Ammon's horn (tissue), 1 donor: ENCODE measurements at regions not wholly inside any gene's neighbourhood (a gene's known extent, or its start where the extent isn't known, plus 50 kb on each side); places are given as distances from the start of the nearest gene placed in this dataset.

ENCODE experiments used
- DNase-seq: peaks from one replicate; pipeline ENCODE4 v3.0.0-alpha.2; 2016; ENCODE audit warnings: low spot score

DNA sequence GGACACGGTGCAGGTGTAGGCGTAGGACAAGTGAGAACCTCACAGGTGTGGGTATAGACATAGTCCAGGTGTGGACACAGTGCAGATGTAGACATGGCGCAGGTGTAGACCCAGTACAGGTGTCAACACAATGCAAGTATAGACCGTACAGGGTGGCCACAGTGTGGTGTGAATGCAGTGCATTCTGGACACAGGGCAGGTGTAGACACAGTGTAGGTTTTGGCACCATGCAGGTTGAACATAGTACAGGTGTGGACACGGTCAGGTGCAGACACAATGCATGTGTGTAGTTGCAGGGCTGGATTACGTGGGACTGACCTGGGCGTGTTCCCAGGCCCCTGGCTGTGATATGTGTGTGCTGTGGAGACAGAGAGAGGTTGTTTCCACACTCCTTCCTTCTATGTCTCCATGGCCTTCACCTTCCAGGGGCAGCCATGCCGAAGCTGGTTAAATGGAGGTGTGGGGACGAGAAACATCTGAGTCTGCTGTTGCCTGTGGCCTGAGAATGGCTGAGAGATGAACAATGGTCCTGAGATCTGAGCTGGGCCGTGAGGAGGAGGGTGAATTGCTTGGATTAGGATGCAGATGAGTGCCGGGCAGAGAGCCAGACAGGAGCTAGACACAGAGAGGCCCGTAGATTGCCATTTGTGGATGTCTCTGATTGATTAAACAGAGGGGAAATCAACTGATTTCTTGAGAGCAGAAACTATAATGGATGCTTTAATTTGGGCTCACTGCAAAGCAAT, 343.9 kb upstream of the SHH start:
- DNase-seq: no peak

DNA sequence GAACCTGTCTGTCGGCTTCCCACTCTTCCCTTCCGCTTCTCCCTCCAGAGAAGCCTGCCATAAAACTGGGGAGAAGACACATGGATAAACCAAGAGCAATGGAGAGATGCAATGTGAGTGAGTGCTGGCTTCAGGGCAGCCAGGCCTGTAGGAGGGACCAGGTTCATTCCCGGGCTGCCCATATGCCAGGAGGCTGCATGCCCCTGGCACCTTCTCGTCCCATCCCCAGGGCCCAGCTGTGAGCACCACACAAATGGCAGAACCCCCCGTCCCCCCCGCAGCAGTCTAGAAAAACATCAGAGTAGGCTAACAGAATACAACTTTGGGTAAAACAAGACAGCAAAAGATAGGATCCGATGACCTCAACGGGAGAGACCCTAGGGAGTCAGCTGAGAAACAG, 341.3 kb upstream of the SHH start:
- DNase-seq: no peak

DNA sequence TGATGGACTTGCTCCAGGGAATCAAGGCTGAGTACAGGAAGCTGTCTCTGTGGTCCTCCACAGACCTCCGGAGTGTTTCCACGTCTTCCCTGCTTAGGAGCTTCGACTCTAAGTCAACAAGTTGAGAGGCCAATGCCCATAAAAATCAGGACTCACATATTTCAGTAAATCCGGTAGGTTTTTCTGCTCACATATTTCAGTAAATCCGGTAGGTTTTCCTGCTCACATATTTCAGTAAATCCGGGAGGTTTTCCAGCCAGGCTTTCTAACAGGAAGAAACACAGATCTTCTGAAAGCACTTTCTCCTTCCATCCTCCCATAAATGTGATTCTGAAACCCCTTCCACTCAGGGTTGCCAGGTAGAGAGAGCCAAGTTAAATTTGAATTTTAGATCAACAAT, 340.1 kb upstream of the SHH start:
- no peak for DNase-seq

DNA sequence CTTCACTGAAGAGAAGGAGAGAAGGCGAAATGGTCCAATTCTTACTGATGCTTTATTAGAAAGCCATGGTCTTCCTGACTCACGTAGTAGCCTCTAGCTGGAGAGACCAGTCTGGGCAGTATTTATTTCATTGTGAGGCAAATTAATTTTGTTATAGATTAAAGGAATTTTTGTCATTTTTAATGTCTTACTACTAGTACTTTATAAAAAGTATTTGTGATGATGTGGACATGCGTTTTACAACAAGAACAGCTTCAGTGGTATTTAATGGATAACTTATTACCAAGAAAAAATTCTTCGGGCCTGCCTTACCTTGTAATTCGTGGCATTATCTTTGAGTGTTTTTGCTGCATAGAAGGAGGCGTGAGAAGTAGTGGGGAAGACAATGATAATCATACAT, 339.4 kb upstream of the SHH start:
- no peak for DNase-seq

DNA sequence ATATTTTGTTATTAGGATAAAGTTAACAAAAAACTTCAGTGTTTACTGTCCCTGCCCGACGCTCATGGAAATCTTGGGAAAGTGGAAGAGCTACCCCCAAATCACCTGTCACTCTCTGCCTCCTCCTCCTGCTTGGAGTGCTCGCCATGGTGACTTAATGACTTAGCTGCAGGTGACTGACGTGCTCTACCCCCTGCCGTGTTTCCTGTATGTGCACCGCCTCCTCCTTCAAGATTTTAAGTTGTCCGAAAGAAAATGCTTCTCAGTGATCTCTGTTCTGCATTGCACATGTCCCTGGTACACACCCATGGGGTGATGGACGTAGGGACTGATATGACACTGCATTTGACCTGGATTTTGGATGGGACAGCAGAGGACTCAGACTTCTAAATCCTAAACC, 338.8 kb upstream of the SHH start:
- DNase-seq: no peak

DNA sequence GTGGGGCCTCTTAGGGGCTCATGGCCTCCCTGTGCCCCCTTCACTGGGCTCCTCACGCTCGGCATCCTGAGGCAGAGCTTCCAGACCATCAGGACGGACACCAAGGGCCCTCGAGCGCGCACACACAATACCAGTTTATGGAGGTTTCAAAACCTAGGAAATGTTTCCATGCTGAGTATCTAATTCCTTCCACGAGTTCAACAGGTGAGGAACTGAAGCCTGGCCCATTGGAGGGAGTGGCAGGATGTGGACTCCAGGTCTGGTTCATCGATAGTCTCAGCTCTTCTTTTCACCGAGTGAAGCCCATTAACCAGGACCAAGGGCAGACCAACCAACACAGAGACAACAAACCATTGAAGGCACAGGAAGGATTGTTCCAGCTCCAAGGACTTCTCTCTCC, 336.7 kb upstream of the SHH start:
- no peak for DNase-seq

DNA sequence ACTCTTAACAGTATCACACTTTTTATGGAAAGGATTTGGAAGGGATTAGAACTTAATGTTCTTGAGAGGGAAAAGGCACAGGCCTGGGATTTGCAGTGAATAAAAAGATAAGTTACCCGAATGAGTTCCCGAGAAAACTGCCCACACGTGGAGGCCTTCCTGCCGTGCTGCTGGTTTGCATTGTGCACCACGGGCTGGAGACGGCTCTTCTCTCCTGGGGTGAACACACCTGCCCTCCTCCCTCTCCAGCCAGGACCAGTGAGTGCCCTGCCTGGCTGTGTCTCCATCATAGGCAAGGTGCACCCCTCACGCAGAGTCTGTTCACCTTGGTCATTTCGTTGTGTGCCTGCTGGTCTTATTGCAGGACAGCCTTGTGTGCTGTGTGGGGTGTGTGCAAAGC, 336.3 kb upstream of the SHH start:
- DNase-seq: no peak

DNA sequence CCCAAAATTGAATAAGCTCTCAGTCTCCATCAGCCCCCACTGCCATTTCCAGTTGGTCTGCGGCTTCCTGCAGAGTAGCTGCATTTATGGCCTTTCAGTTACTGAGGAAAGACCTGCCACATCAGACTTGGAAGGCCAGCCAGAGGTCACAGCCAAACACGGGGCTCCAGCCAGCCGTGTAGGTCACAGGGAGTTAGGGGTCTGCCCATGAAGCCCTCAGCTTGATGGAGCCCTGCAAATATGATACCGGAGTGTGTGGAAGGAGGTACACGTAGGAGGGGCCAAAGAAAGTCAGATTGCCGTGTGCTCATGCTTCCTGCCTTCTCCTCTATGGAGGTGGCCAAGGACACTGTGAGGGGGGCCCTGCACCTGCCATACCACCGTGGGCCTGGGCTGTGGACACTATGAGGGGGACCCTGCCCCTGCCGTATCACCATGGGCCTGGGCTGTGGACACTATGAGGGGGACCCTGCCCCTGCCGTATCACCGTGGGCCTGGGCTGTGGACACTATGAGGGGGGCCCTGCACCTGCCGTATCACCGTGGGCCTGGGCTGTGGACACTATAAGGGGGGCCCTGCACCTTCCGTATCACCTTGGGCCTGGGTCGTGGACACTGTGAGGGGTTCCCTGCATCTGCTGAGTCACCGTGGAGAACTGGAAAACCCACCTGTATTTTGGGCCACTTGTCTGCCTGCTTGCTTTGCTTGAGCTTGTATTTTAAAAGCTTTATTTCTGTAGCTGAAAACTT, 335.7 kb upstream of the SHH start:
- DNase-seq: no peak

DNA sequence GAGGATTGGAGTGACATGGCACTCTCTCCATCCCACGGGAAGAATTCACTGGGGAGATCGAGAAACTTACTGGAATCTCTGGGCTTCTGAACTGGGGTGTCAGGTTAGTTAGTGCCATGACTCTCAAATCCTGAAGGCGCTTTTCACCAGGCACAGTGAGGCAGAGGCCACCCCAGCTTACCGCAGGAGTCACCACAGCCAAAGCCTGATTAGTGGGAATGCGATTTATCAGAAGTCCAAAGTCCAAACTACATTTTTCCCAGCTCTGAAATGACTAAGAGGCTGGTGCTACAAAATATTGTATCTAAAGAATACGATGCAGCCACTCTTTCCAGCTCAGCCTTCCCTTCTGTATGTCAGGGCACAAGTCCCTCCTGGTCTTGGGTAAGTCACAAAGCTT, 334.8 kb upstream of the SHH start:
- DNase-seq: no peak

DNA sequence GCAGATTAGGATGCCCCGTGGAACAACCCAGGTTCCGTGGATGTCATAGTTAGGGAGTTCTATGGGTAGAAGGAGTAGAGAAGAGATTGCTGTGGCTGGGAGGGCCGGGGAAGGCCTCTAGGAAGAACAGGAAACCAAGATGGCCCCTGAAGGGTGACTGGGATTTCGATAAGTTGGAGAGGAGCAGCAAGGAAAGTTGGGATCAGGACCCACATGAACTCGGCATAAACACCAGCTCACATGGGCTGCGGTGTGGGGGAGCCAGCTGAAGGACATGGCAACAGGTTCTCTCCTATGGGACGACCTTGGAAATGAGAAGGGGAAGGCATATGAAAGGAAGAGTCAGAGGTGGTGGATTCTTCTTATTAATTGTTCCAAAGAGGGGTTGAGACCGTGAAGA, 333.7 kb upstream of the SHH start:
- DNase-seq: no peak

DNA sequence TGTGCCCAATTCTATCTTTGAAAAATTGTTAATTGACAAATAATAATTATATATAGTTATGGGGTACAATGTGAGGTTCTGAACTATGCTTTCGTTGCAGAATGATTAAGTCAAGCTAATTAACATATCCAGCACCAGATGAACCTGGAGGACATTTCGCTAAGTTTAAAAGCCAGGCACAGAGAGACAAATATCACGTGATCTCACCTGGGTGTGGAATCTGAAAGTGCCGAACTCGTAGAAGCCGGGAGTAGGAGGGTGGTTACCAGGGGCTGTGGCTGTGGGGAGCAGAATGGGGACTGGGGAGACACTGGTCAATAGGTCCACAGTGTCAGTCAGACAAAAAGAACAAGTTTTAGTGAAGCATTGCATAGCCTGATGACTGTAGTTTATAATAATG, 332.9 kb upstream of the SHH start:
- DNase-seq: no peak

DNA sequence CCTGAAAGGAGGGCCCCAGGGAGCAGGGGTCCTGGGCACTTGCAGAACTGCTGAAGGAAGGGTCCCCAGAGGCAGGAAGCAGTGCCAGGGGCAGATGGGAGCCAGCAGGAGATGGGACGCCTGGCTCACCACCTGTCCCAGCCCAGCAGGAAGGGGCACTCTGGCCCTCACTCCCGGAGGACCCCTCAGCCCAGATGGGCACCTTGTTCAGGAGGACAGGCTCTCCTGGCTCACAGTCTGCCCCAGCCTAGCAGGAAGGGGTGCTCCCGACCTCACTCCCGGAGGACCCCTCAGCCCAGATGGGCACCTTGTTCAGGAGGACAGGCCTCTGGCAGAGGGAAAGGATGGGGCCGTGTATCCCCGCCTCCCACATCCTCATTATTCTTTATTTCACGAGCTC, 331.4 kb upstream of the SHH start:
- DNase-seq: no peak

DNA sequence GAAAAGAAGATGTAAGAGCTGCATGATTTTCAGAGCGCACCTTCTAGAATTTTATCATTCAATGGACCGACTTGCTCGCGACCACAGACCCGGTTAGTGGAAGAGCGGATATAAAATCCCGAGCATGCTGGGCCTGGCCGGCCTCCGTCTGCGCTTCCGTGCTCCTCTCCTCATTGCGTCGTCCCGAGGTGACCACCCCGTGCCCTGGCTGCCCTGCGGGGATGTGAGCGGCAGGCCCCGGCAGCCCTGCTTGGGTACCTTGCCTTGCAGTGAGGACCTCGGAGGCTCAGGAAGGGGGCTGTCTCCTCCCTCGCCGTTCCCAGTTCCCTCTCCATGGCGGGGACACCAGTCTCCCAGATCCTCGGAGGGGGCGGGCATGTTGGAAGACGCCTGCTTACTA, 330.9 kb upstream of the SHH start:
- DNase-seq: no peak

DNA sequence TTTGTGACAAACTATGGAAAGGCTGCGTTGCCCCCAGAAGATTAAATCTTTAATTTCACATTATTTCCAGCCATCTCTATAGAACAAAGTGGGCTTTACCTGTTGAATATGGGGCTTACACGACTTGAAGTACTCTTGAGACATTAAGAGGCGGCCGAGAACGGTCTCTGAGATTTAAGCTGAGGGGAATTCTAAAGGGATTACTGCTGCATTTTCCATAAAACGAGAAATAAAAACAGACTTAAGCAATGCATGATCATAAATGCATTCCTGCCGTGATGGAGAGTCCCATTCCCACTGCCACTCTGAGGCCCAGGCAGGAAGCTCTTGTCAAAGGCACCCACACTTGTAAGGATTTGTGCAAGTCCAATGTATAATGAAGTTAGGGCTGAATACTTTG, 329.7 kb upstream of the SHH start:
- DNase-seq: no peak

DNA sequence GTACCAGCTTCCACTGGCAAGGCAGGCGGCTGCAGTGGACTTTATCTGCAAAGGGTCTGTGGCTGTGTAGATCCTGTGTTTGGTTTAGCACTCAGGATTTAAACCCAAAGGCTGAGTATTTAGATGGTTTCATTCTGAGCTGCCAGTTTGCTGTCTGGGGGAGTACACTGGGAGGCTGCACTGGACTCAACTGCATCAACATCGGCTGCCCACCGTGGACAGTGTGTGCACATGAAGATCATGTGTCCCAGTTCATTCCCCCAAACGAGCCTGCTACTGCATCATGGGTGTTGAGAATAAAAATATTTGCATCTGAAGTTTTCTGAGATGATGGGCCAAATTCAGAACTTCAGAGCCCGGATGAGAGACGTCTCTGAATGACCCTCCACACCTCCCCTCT, 328.6 kb upstream of the SHH start:
- DNase-seq: no peak

DNA sequence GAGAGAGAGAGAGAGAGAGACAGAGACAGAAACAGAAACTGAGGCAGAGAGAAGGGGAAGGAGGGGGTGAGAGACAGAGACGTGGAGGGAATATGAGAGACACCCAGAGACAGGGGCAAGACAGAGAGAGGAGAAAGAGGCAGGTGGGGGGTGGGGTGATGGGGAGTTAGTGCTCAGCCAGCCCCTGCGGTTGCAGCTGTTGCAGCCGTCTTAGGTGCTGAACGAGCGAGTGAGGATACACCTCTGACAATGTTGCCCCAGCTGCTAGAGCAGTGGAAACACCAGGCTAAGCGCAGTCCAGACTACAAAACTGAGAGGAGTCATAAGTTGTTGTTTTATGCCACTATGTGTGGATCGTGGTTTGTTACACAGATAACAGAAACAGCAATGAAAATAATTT, 328.2 kb upstream of the SHH start:
- no peak for DNase-seq

DNA sequence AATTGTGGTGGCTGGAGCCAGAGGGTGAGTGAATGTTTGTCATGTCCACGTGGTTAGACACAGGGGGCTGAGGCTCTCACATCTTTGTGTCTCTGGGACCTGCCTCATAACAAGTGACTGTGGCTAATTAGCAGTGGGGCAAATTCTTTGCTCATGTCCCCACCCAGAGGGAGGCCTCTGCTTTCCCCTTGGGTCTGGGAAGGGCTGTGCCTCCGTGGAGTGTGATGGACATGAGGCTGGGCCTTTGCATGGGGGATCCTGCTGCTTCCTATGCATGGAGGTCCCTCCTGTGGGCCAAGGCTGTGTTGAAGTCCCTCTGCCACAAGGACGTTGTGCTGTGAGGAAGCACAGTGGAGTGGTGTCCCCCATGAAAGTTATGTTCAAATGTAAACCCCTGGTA, 327.4 kb upstream of the SHH start:
- no peak for DNase-seq

DNA sequence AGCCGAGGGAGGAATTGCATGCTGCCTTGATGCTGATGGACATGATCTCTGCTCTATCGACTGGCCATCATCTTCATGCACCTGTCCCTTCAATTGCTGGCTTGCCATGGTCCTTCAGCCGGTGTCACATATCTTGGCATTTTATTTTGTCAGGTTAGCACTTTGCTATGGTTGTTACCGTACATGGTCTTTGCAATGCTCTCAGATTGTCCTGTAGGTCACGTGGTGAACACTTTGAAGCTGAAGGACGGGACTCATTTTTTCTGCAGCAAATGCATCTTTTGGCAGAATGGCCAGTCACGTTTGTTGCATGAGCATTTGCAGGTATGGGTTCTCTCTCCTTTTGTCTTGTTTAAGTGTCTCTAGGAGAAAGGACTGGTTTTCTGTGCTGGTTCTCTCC, 326.8 kb upstream of the SHH start:
- DNase-seq: no peak

DNA sequence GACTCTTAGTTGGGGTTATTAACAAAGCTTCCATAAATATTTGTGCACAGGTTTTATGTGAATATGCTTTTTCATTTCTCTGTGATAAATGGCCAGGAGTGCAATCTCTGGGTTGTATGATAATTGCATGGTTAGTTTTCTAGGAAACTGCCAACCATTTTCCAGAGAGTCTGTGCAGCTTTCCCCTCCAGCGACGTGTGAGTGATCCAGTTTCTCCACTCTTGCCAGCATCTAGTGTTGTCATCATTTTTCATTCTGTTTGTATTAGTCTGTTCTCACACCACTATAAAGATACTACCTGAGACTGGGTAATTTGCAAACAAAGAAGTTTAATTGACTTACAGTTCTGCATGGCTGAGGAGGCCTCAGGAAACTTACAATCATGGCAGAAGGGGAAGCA, 319.6 kb upstream of the SHH start:
- no peak for DNase-seq

DNA sequence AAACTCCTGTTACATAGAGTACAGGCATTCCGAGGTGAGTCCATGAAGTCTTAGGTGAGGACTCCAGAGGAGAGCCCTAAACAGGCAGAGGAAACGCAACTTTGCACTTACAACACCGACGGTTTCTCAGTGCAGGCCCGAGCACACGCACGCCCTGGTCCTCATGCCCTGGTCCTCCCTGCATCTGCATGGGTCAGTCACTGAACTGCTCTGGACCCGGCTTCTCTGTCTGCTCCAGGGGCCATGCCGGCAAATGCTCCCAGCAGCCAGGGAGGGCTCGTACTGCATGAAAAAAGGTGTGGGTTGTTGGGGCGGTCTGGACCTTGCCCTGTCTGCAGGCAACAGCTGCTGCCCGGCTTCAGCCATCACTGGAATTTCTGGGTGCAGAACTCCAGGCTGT, 317.3 kb upstream of the SHH start:
- DNase-seq: no peak

DNA sequence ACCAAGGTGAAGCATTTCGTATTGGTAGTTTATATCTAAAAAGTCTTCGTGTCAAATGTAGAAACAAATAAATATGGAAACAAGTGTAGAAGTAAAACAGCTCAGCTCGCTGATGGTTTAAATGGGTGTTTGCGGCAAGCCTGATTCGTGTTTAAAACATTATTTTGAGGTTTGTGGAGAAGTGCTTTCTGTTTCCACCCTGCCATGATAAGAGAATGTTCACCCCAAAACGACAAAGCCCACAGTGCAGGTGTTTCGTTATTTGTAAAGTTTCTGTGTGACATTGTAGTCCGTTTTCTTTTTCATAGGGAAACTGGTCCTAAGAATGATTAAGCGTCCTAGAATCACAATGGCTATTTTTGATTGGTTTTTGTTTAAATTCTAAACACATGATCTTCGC, 316.2 kb upstream of the SHH start:
- DNase-seq: no peak

DNA sequence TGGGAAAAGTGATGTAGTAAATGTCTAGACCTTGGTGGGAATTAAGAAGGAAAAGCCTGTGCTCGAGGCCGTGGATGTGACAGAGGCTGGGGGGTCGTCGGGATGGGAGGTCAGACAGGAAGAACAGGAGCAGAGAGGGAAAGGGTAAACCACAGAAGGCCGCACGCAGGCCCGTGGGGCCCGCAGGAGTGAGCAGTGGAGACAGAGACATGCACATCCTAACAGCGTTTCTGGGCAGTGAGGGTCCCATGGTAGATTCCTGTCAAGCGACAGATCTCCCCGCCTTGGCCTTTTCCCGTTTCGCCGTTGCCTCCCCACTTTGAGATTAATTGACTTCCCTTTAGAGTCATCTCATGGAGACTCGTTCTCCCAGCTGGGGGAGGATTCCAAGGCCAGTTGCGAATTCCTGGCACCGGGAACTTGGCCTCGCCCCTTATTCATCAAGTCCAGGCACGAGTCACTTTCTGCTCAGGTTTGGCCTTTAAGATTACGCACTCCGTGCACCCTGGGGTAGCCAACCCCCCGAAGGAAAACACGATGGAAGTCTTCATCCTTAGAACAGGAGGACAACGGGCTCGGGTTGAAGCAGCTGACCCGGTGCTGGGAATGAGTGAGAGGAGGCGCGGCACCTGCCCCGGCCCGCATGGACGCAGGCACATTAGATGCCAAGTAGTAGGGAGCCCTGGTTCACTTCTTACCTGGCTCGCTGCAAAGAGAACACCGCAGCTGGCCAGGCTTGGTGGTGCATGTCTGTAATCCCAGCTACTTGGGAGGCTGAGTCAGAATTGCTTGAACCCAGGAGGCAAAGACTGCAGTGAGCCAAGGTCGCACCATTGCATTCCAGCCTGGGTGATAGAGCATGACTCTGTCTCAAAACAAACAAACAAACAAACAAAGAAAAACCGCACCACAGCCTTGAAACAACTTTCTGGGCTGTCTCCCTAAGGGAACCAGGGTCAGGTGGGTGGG, 315.2 kb upstream of the SHH start:
- DNase-seq: no peak
